ENCODE measurements at regions not wholly inside any gene's neighbourhood (a gene's known extent, or its start where the extent isn't known, plus 50 kb on each side); places are given as distances from the start of the nearest gene placed in this dataset.

GRCh38 chr13:39245688-39246087, 207.4 kb downstream of the NHLRC3 start:
- peak; percentile 87 for DNase-seq

- no peak for DNase-seq
These were observed 211.7 kb downstream of the NHLRC3 start for GRCh38 chr13:39249982-39250381.

GRCh38 chr13:39250440-39250839, 212.2 kb downstream of the NHLRC3 start:
- no peak for DNase-seq

GRCh38 chr13:39251340-39251739, 213.1 kb downstream of the NHLRC3 start:
- DNase-seq, result no peak

GRCh38 chr13:39253774-39254173, 215.5 kb downstream of the NHLRC3 start:
- no peak for DNase-seq

GRCh38 chr13:39254601-39255000, 216.3 kb downstream of the NHLRC3 start:
- peak; percentile 50 for DNase-seq

GRCh38 chr13:39257642-39258041, 219.4 kb downstream of the NHLRC3 start:
- no peak for DNase-seq

GRCh38 chr13:39259371-39260140, 221.3 kb downstream of the NHLRC3 start:
- no peak for DNase-seq

- peak; percentile 67 for DNase-seq
These were observed 224.8 kb downstream of the NHLRC3 start for GRCh38 chr13:39263033-39263432.

GRCh38 chr13:39263531-39263930, 225.3 kb downstream of the NHLRC3 start:
- no peak for DNase-seq

GRCh38 chr13:39266426-39266825, 228.2 kb downstream of the NHLRC3 start:
- DNase-seq, result no peak

- DNase-seq, result no peak
These were observed 230.1 kb downstream of the NHLRC3 start for GRCh38 chr13:39268398-39268797.

GRCh38 chr13:39269004-39269403, 230.7 kb downstream of the NHLRC3 start:
- DNase-seq, result no peak

GRCh38 chr13:39269411-39269810, 231.2 kb downstream of the NHLRC3 start:
- no peak for DNase-seq

- DNase-seq, result no peak
These were observed 234.7 kb downstream of the NHLRC3 start for GRCh38 chr13:39272994-39273393.

GRCh38 chr13:39273953-39274738, 235.9 kb downstream of the NHLRC3 start:
- DNase-seq, result peak; percentile 74

- DNase-seq, result no peak
These were observed 236.6 kb downstream of the NHLRC3 start for GRCh38 chr13:39274739-39275325.

GRCh38 chr13:39279077-39279476, 240.8 kb downstream of the NHLRC3 start:
- no peak for DNase-seq

GRCh38 chr13:39281539-39282150, 243.4 kb downstream of the NHLRC3 start:
- DNase-seq, result no peak

- no peak for DNase-seq
These were observed 244.2 kb downstream of the NHLRC3 start for GRCh38 chr13:39282400-39282972.

GRCh38 chr13:39283072-39283471, 244.8 kb downstream of the NHLRC3 start:
- DNase-seq, result no peak

- DNase-seq, result no peak
These were observed 246.6 kb downstream of the NHLRC3 start for GRCh38 chr13:39284801-39285388.

Measured in NCI-H69 (cell line).